ENCODE measurements at regions not wholly inside any gene's neighbourhood (a gene's known extent, or its start where the extent isn't known, plus 50 kb on each side); places are given as distances from the start of the nearest gene placed in this dataset.

- no peak overlapping the region for H3K4me3 ChIP-seq (replicated peaks in 1 of 3; ENCODE audit: low read depth in 2 of 3, low read length in 3 of 3)
- no peak for TF ChIP-seq CTCF (IDR thresholded peaks at IDR 0.05)
- H3K27ac ChIP-seq (ENCODE audit: low read depth in 1 of 2, low read length in 2 of 2): no peak overlapping the region
- no peak overlapping the region for H3K9ac ChIP-seq (ENCODE audit: insufficient read depth, low read length, poor library complexity, severe bottlenecking)
- H3K79me2 ChIP-seq (ENCODE audit: insufficient read depth, low read length): no peaks in the 10 kb centered on the region
- no peak overlapping the region for H3K4me2 ChIP-seq (replicated peaks; ENCODE audit: extremely low read depth, low read length, poor library complexity, severe bottlenecking)
- H3K27ac Mint-ChIP-seq: no peak overlapping the region
- H3K36me3 ChIP-seq (replicated peaks in 1 of 2; ENCODE audit: control insufficient read depth in 1 of 2, insufficient read depth in 2 of 2, low read length in 2 of 2): no peaks in the 10 kb centered on the region
- no peaks in the 10 kb centered on the region for H3K4me1 ChIP-seq (ENCODE audit: control insufficient read depth in 1 of 2, insufficient read depth in 2 of 2, low read length in 2 of 2)
- no CpG with 5 or more reads among the region's 5 CpGs for WGBS (ENCODE audit: insufficient coverage)
- H3K27me3 Mint-ChIP-seq (ENCODE audit: low read depth in 3 of 3): no peaks in the 10 kb centered on the region
- no peak for DNase-seq
- no peaks in the 10 kb centered on the region for H3K36me3 Mint-ChIP-seq
- H2AFZ ChIP-seq (ENCODE audit: insufficient read depth, low read depth, low read length, poor library complexity, severe bottlenecking): no peak overlapping the region
- no peaks in the 10 kb centered on the region for H4K20me1 ChIP-seq (ENCODE audit: insufficient read depth, low read length)
- H3K27me3 ChIP-seq (ENCODE audit: control insufficient read depth in 2 of 2, insufficient read depth in 2 of 2, low read length in 2 of 2): no peaks in the 10 kb centered on the region
- no peaks in the 10 kb centered on the region for H3K4me1 Mint-ChIP-seq
- peaks cover 8 to 20% of the 10 kb centered on the region in 2 donors for H3K9me3 ChIP-seq (replicated peaks in 1 of 2; ENCODE audit: control insufficient read depth in 1 of 2, insufficient read depth in 1 of 2, low read length in 2 of 2)
- intact Hi-C loops (cut with micrococcal nuclease): no loop called here
- no peak overlapping the region for H3K4me3 Mint-ChIP-seq
- H3K9me3 Mint-ChIP-seq: peaks cover 0 to 10% (median 2%) of the 10 kb centered on the region in 7 donors
Observed at GRCh38 chr3:6644070-6644929, 216.6 kb upstream of the GRM7 start.

DNA sequence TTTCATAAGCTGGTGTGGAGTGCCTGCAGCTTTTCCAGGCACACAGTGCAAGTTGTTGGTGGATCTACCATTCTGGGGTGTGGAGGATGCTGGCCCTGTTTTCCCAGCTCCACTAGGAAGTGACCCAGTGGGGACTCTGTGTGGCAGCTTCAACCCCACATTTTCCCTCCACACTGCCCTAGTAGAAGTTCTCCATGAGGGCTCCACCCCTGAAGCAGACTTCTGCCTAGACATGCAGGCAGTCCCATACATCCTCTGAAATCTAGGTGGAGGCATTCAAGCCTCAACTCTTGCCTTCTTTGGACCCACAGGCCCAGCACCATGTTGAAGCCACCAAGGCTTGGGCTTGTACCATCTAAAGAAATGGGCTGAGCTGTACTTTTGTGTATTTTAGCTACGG, 206.2 kb upstream of the GRM7 start:
- WGBS (ENCODE audit: insufficient coverage): no CpG with 5 or more reads among the region's 1 CpG
- Mint-ChIP-seq H3K4me1 (no peaks in the 10 kb centered on the region), H3K36me3 (no peaks in the 10 kb centered on the region)

More for the DNA sequence above, 206.2 kb upstream of the GRM7 start:
- Histone ChIP-seq H3K27me3 (ENCODE audit: control insufficient read depth in 2 of 2, insufficient read depth in 2 of 2, low read length in 2 of 2) (no peaks in the 10 kb centered on the region), H3K79me2 (ENCODE audit: insufficient read depth, low read length) (no peaks in the 10 kb centered on the region), H3K9ac (ENCODE audit: insufficient read depth, low read length, poor library complexity, severe bottlenecking) (no peak overlapping the region), H4K20me1 (ENCODE audit: insufficient read depth, low read length) (no peaks in the 10 kb centered on the region), H2AFZ (ENCODE audit: insufficient read depth, low read depth, low read length, poor library complexity, severe bottlenecking) (no peak overlapping the region), H3K4me2 (replicated peaks; ENCODE audit: extremely low read depth, low read length, poor library complexity, severe bottlenecking) (no peak overlapping the region), H3K36me3 (replicated peaks in 1 of 2; ENCODE audit: control insufficient read depth in 1 of 2, insufficient read depth in 2 of 2, low read length in 2 of 2) (no peaks in the 10 kb centered on the region), H3K27ac (ENCODE audit: low read depth in 1 of 2, low read length in 2 of 2) (no peak overlapping the region), H3K4me1 (ENCODE audit: control insufficient read depth in 1 of 2, insufficient read depth in 2 of 2, low read length in 2 of 2) (no peaks in the 10 kb centered on the region), H3K4me3 (replicated peaks in 1 of 3; ENCODE audit: low read depth in 2 of 3, low read length in 3 of 3) (no peak overlapping the region), H3K9me3 (replicated peaks in 1 of 2; ENCODE audit: control insufficient read depth in 1 of 2, insufficient read depth in 1 of 2, low read length in 2 of 2) (peaks cover 21 to 26% of the 10 kb centered on the region in 2 donors)
- no peak for TF ChIP-seq CTCF (IDR thresholded peaks at IDR 0.05)
- H3K27ac Mint-ChIP-seq: no peak overlapping the region
- no peak overlapping the region for H3K4me3 Mint-ChIP-seq
- peaks cover 11 to 38% (median 20%) of the 10 kb centered on the region in 7 donors for H3K9me3 Mint-ChIP-seq
- H3K27me3 Mint-ChIP-seq (ENCODE audit: low read depth in 3 of 3): no peaks in the 10 kb centered on the region
- DNase-seq: no peak
- intact Hi-C loops (cut with micrococcal nuclease): no loop called here
